H1 (cell line): ENCODE measurements at regions not wholly inside any gene's neighbourhood (a gene's known extent, or its start where the extent isn't known, plus 50 kb on each side); places are given as distances from the start of the nearest gene placed in this dataset.

Experiments used
- CTCF ChIA-PET: fragments of 300-600 bp; sonication (Branson Sonifier 250); formaldehyde crosslinking; loops from one replicate; lab custom pipeline; 2021; ENCODE audit not compliant: partially characterized antibody; lab: Charles Lee
- POLR2A ChIA-PET: fragments of 300-600 bp; sonication (Branson Sonifier 250); formaldehyde crosslinking; loops from one replicate; lab custom pipeline; 2021; ENCODE audit warnings: inconsistent platforms; ENCODE audit not compliant: partially characterized antibody; lab: Charles Lee
- DNase-seq, 2 experiments: peaks; one replicate each; pipeline versions ENCODE4 v3.0.0 to v3.0.0-alpha.2; 2010 to 2022; ENCODE audit warnings: low spot score in 2 of 2, low read depth in 1 of 2, mixed read lengths in 1 of 2
- FAIRE-seq: peaks from 2 replicates; lab custom pipeline; 2011; peaks lifted over from hg19 to GRCh38; lab: Jason Lieb, UNC
- H2AFZ ChIP-seq: 2 replicates; pipeline ENCODE4 v1.8.1; 2012; ENCODE audit warnings: low read length, inconsistent platforms
- H2AK5ac ChIP-seq: 2 replicates; pipeline ENCODE4 v1.6.1; 2013; ENCODE audit warnings: low read depth, low read length
- H2BK120ac ChIP-seq: replicated peaks from 2 replicates; pipeline ENCODE3; 2013; ENCODE audit warnings: low read depth, low read length, inconsistent platforms
- H2BK12ac ChIP-seq: 2 replicates; pipeline ENCODE4 v1.6.1; 2013; ENCODE audit warnings: low read depth, low read length
- H2BK15ac ChIP-seq: 2 replicates; pipeline ENCODE4 v1.6.1; 2013; ENCODE audit warnings: low read length
- H2BK20ac ChIP-seq: 2 replicates; pipeline ENCODE4 v1.6.1; 2013; ENCODE audit warnings: low read length
- H2BK5ac ChIP-seq: 2 replicates; pipeline ENCODE4 v1.6.1; 2013; ENCODE audit warnings: low read depth, low read length
- H3K14ac ChIP-seq: 2 replicates; pipeline ENCODE4 v1.6.1; 2013; ENCODE audit warnings: inconsistent platforms; ENCODE audit not compliant: insufficient read length
- H3K18ac ChIP-seq: 2 replicates; pipeline ENCODE4 v1.6.1; 2013; ENCODE audit warnings: low read length; ENCODE audit errors: extremely low read depth
- H3K23ac ChIP-seq: 2 replicates; pipeline ENCODE4 v1.6.1; 2013; ENCODE audit warnings: inconsistent platforms; ENCODE audit not compliant: insufficient read length
- H3K23me2 ChIP-seq: 2 replicates; pipeline ENCODE4 v1.6.1; 2013; ENCODE audit warnings: low read depth, low read length
- H3K27ac ChIP-seq: 2 replicates; pipeline ENCODE4 v1.6.1; 2011; ENCODE audit warnings: low read depth, low read length, inconsistent platforms
- H3K27me3 ChIP-seq, 4 experiments: replicated peaks in 1 of 4; 1 replicate in 1 of 4; 2 replicates in 3 of 4; pipeline versions ENCODE4 v1.6.1 to v1.8.1; 2011 to 2013; ENCODE audit warnings: low read length in 3 of 4, mild to moderate bottlenecking in 3 of 4, inconsistent platforms in 2 of 4, mixed read lengths in 2 of 4, moderate library complexity in 1 of 4; ENCODE audit not compliant: control insufficient read depth in 3 of 4, insufficient read depth in 3 of 4; ENCODE audit errors: extremely low read depth in 1 of 4
- H3K36me3 ChIP-seq, 4 experiments: 2 replicates each; pipeline versions ENCODE4 v1.6.1 to v1.8.1; 2011 to 2013; ENCODE audit warnings: mild to moderate bottlenecking in 4 of 4, low read length in 3 of 4, moderate library complexity in 2 of 4, control low read depth in 1 of 4, inconsistent platforms in 1 of 4; ENCODE audit not compliant: insufficient read depth in 4 of 4, control insufficient read depth in 2 of 4
- H3K4ac ChIP-seq: replicated peaks from 2 replicates; pipeline ENCODE3; 2013; ENCODE audit warnings: low read length, low read depth, mixed read lengths, inconsistent platforms; ENCODE audit not compliant: insufficient read length
- H3K4me1 ChIP-seq, 4 experiments: replicated peaks in 1 of 4; 1 replicate in 1 of 4; 2 replicates in 3 of 4; pipeline versions ENCODE4 v1.6.1 to v1.8.1; 2011 to 2013; ENCODE audit warnings: low read length in 3 of 4, inconsistent platforms in 2 of 4, mixed read lengths in 1 of 4; ENCODE audit not compliant: insufficient read depth in 4 of 4, control insufficient read depth in 3 of 4
- H3K4me2 ChIP-seq, 2 experiments: 2 replicates each; pipeline versions ENCODE4 v1.6.1 to v1.8.1; 2011 to 2013; ENCODE audit warnings: low read depth in 2 of 2, low read length in 2 of 2, control low read depth in 1 of 2, inconsistent platforms in 1 of 2, mild to moderate bottlenecking in 1 of 2; ENCODE audit not compliant: insufficient read depth in 1 of 2
- H3K4me3 ChIP-seq, 4 experiments: fragments of 200-600, 300-600 bp in 1 of 4; sonication (generic), shearing (Covaris generic), sonication (Bioruptor Twin) in 1 of 4; 2 replicates each; pipeline versions ENCODE4 v1.5.1 to v1.8.1; 2011 to 2016; ENCODE audit warnings: low read length in 4 of 4, low read depth in 3 of 4, control low read depth in 2 of 4, inconsistent platforms in 2 of 4, mild to moderate bottlenecking in 2 of 4, mixed read lengths in 1 of 4, moderate library complexity in 1 of 4; ENCODE audit not compliant: insufficient read depth in 2 of 4; ENCODE audit errors: extremely low read depth in 1 of 4
- H3K56ac ChIP-seq: replicated peaks from 2 replicates; pipeline ENCODE3; 2013; ENCODE audit warnings: low read depth, mild to moderate bottlenecking, mixed read lengths, low read length, inconsistent platforms; ENCODE audit not compliant: insufficient read length
- H3K79me1 ChIP-seq: 2 replicates; pipeline ENCODE4 v1.6.1; 2013; ENCODE audit warnings: low read depth, low read length, control low read depth
- H3K79me2 ChIP-seq, 2 experiments: 2 replicates each; pipeline versions ENCODE4 v1.6.1 to v1.8.1; 2012 to 2013; ENCODE audit warnings: low read length in 2 of 2, mild to moderate bottlenecking in 2 of 2, inconsistent platforms in 1 of 2; ENCODE audit not compliant: insufficient read depth in 2 of 2, control insufficient read depth in 1 of 2
- H3K9ac ChIP-seq, 4 experiments: replicated peaks in 1 of 4; 1 replicate in 1 of 4; 2 replicates in 3 of 4; pipeline versions ENCODE4 v1.6.1 to v1.8.1; 2011 to 2013; ENCODE audit warnings: low read depth in 3 of 4, low read length in 3 of 4, control low read depth in 2 of 4, mild to moderate bottlenecking in 2 of 4, moderate library complexity in 2 of 4, inconsistent platforms in 1 of 4; ENCODE audit errors: extremely low read depth in 1 of 4
- H3K9me3 ChIP-seq, 2 experiments: 2 replicates each; pipeline versions ENCODE4 v1.6.1 to v1.8.1; 2012 to 2013; ENCODE audit warnings: mild to moderate bottlenecking in 2 of 2, moderate library complexity in 2 of 2, control low read depth in 1 of 2, inconsistent platforms in 1 of 2, low read depth in 1 of 2, low read length in 1 of 2, mixed read lengths in 1 of 2; ENCODE audit not compliant: insufficient read depth in 2 of 2
- H4K20me1 ChIP-seq, 2 experiments: replicated peaks in 1 of 2; 2 replicates each; pipeline versions ENCODE3 to v1.8.1; 2011 to 2013; ENCODE audit warnings: inconsistent platforms in 2 of 2, low read length in 2 of 2, mild to moderate bottlenecking in 1 of 2; ENCODE audit not compliant: insufficient read depth in 2 of 2, control insufficient read depth in 1 of 2
- H4K5ac ChIP-seq: 2 replicates; pipeline ENCODE4 v1.6.1; 2013; ENCODE audit warnings: low read length, low read depth, mixed read lengths, inconsistent platforms; ENCODE audit not compliant: insufficient read length
- H4K8ac ChIP-seq: 2 replicates; pipeline ENCODE4 v1.8.0; 2013; ENCODE audit warnings: mild to moderate bottlenecking, moderate library complexity, low read length, inconsistent platforms; ENCODE audit not compliant: insufficient read depth; ENCODE audit errors: extremely low read depth
- H4K91ac ChIP-seq: replicated peaks from 2 replicates; pipeline ENCODE3; 2013; ENCODE audit warnings: low read length, mixed read lengths, inconsistent platforms; ENCODE audit not compliant: insufficient read length
- MAFK ChIP-seq: IDR thresholded peaks from 2 replicates; pipeline ENCODE4 v1.6.1; 2012; ENCODE audit warnings: low read depth, mild to moderate bottlenecking, improper control_type of control experiment, low read length
- POU5F1 ChIP-seq: IDR thresholded peaks from 2 replicates; pipeline ENCODE4 v1.6.1; 2011; ENCODE audit warnings: low read depth, mild to moderate bottlenecking, low read length, moderate library complexity
- RFX5 ChIP-seq: IDR thresholded peaks from 2 replicates; pipeline ENCODE4 v1.6.1; 2011; ENCODE audit warnings: low read depth, low read length, improper control_type of control experiment, borderline replicate concordance
- SIN3A ChIP-seq, 2 experiments: IDR thresholded peaks in 1 of 2; conservative IDR thresholded peaks in 1 of 2; 2 replicates each; pipeline ENCODE4 v1.6.1; 2011 to 2012; ENCODE audit warnings: low read length in 2 of 2, improper control_type of control experiment in 1 of 2, low read depth in 1 of 2, mild to moderate bottlenecking in 1 of 2
- WGBS, 2 experiments: shearing (Covaris generic) in 1 of 2; methylation state at CpG; one replicate each; pipeline versions ENCODE4 v1.1.6 to v1.1.7; 2013 to 2015; ENCODE audit warnings: low lambda C conversion rate in 2 of 2, mixed read lengths in 2 of 2, inconsistent platforms in 1 of 2, low coverage in 1 of 2, missing lambda C conversion rate in 1 of 2; ENCODE audit not compliant: insufficient replicate concordance in 2 of 2, insufficient coverage in 1 of 2, insufficient read length in 1 of 2; ENCODE audit errors: extremely low coverage in 1 of 2, missing lambda C conversion rate in 1 of 2; 5-methylcytosine and 5-hydroxymethylcytosine counted together

- no peak overlapping the region for H3K4me3 ChIP-seq
- H3K14ac ChIP-seq, result no peak overlapping the region
- H3K79me2 ChIP-seq, result no peaks in the 10 kb centered on the region
- H3K4me1 ChIP-seq, result no peaks in the 10 kb centered on the region
- no peaks in the 10 kb centered on the region for H3K79me1 ChIP-seq
- TF ChIP-seq MAFK, result no peak
- TF ChIP-seq SIN3A (conservative IDR thresholded peaks at IDR 0.05 in 1 of 2, IDR thresholded peaks at IDR 0.05 in 1 of 2; ENCODE audit: low read depth in 1 of 2, low read length in 2 of 2), result no peak
- TF ChIP-seq POU5F1, result no peak
- no peak for TF ChIP-seq RFX5
- H3K27ac ChIP-seq, result no peak overlapping the region
- H3K23me2 ChIP-seq, result no peaks in the 10 kb centered on the region
- H3K18ac ChIP-seq, result no peak overlapping the region
- no peak overlapping the region for H3K4ac ChIP-seq
- POLR2A ChIA-PET, result no interaction called here
- H2AK5ac ChIP-seq, result no peak overlapping the region
- H2BK120ac ChIP-seq, result no peak overlapping the region
- no peak overlapping the region for H3K23ac ChIP-seq
- H4K5ac ChIP-seq, result no peak overlapping the region
- H3K27me3 ChIP-seq, result no peaks in the 10 kb centered on the region
- H2AFZ ChIP-seq, result no peak overlapping the region
- no peak overlapping the region for H3K4me2 ChIP-seq
- CTCF ChIA-PET, result no interaction called here
- H2BK5ac ChIP-seq, result no peak overlapping the region
- no peak overlapping the region for H2BK20ac ChIP-seq
- H3K9me3 ChIP-seq, result peaks cover 0 to 4% of the 10 kb centered on the region in 2 experiments; a peak in 2 of 4 replicates
- WGBS, 2 experiments, result 100% methylated on average over 3 of the region's 3 CpGs; no CpG with 5 or more reads in 1 of the 2 experiments
- DNase-seq, result no peak
- H3K36me3 ChIP-seq, result no peaks in the 10 kb centered on the region
- no peaks in the 10 kb centered on the region for H4K20me1 ChIP-seq
- H4K91ac ChIP-seq, result no peak overlapping the region
- no peak overlapping the region for H3K9ac ChIP-seq
- H2BK12ac ChIP-seq, result no peak overlapping the region
- H3K56ac ChIP-seq, result no peak overlapping the region
- no peak overlapping the region for H2BK15ac ChIP-seq
- H4K8ac ChIP-seq, result no peak overlapping the region
- FAIRE-seq, result no peak
Measured at GRCh38 chr16:79665970-79666369, 65.4 kb upstream of the MAF start.
